ENCODE measurements at regions not wholly inside any gene's neighbourhood (a gene's known extent, or its start where the extent isn't known, plus 50 kb on each side); places are given as distances from the start of the nearest gene placed in this dataset.
A peak's percentile ranks its signal among the peaks of the same experiment; 100 is the strongest.

- DNase-seq (ENCODE audit: insufficient read length, low spot score) (no peak), FAIRE-seq (no peak)
Observed at GRCh38 chr4:128373628-128374027, 86.0 kb upstream of the PGRMC2 start.

- DNase-seq (ENCODE audit: insufficient read length, low spot score) (no peak), FAIRE-seq (no peak)
Observed at GRCh38 chr4:128371876-128372275, 84.3 kb upstream of the PGRMC2 start.

GRCh38 chr4:128371001-128371777, 83.6 kb upstream of the PGRMC2 start:
- FAIRE-seq = no peak
- no peak for DNase-seq (ENCODE audit: insufficient read length, low spot score)

- FAIRE-seq (no peak), DNase-seq (ENCODE audit: insufficient read length, low spot score) (no peak)
Observed at GRCh38 chr4:128366212-128366611, 78.6 kb upstream of the PGRMC2 start.

GRCh38 chr4:128364565-128364964, 77.0 kb upstream of the PGRMC2 start:
- no peak for DNase-seq (ENCODE audit: insufficient read length, low spot score)
- FAIRE-seq = no peak

GRCh38 chr4:128363966-128364365, 76.4 kb upstream of the PGRMC2 start:
- FAIRE-seq (no peak), DNase-seq (ENCODE audit: insufficient read length, low spot score) (no peak)

GRCh38 chr4:128362760-128363159, 75.1 kb upstream of the PGRMC2 start:
- DNase-seq (ENCODE audit: insufficient read length, low spot score) = no peak
- FAIRE-seq = no peak

- no peak for FAIRE-seq
- DNase-seq (ENCODE audit: insufficient read length, low spot score) = no peak
Observed at GRCh38 chr4:128359422-128359821, 71.8 kb upstream of the PGRMC2 start.

GRCh38 chr4:128358913-128359279, 71.3 kb upstream of the PGRMC2 start:
- FAIRE-seq (no peak), DNase-seq (ENCODE audit: insufficient read length, low spot score) (no peak)

GRCh38 chr4:128358231-128358912, 70.8 kb upstream of the PGRMC2 start:
- no peak for FAIRE-seq
- no peak for DNase-seq (ENCODE audit: insufficient read length, low spot score)

GRCh38 chr4:128357286-128357685, 69.7 kb upstream of the PGRMC2 start:
- no peak for FAIRE-seq

GRCh38 chr4:128355305-128355704, 67.7 kb upstream of the PGRMC2 start:
- peak; percentile 89 for FAIRE-seq
- peak; percentile 17 for DNase-seq (ENCODE audit: insufficient read length, low spot score)

More at GRCh38 chr4:128357286-128357685, 69.7 kb upstream of the PGRMC2 start:
- DNase-seq (ENCODE audit: insufficient read length, low spot score) = no peak

GRCh38 chr4:128354205-128354821, 66.7 kb upstream of the PGRMC2 start:
- no peak for FAIRE-seq
- DNase-seq (ENCODE audit: insufficient read length, low spot score) = no peak

GRCh38 chr4:128353791-128354190, 66.2 kb upstream of the PGRMC2 start:
- DNase-seq (ENCODE audit: insufficient read length, low spot score) (no peak), FAIRE-seq (no peak)

GRCh38 chr4:128351502-128351901, 63.9 kb upstream of the PGRMC2 start:
- no peak for FAIRE-seq
- no peak for DNase-seq (ENCODE audit: insufficient read length, low spot score)

- no peak for FAIRE-seq
- DNase-seq (ENCODE audit: insufficient read length, low spot score) = no peak
Observed at GRCh38 chr4:128350449-128351045, 62.9 kb upstream of the PGRMC2 start.

GRCh38 chr4:128349921-128350320, 62.3 kb upstream of the PGRMC2 start:
- DNase-seq (ENCODE audit: insufficient read length, low spot score) (no peak), FAIRE-seq (no peak)

GRCh38 chr4:128347930-128348660, 60.5 kb upstream of the PGRMC2 start:
- no peak for FAIRE-seq
- no peak for DNase-seq (ENCODE audit: insufficient read length, low spot score)

GRCh38 chr4:128347175-128347868, 59.7 kb upstream of the PGRMC2 start:
- DNase-seq (ENCODE audit: insufficient read length, low spot score) (no peak), FAIRE-seq (no peak)

- DNase-seq (ENCODE audit: insufficient read length, low spot score) (no peak), FAIRE-seq (no peak)
Observed at GRCh38 chr4:128346054-128346716, 58.6 kb upstream of the PGRMC2 start.

All from GM19239 (cell line).